HG02571 (cell line): ENCODE measurements at regions not wholly inside any gene's neighbourhood (a gene's known extent, or its start where the extent isn't known, plus 50 kb on each side); places are given as distances from the start of the nearest gene placed in this dataset.

ENCODE experiments used
- ATAC-seq: cut with Tn5 transposase; IDR thresholded peaks from one replicate; pipeline ENCODE4 v1.9.1; 2021; ENCODE audit warnings: mild to moderate bottlenecking, moderate library complexity; ENCODE audit not compliant: unreplicated experiment

DNA sequence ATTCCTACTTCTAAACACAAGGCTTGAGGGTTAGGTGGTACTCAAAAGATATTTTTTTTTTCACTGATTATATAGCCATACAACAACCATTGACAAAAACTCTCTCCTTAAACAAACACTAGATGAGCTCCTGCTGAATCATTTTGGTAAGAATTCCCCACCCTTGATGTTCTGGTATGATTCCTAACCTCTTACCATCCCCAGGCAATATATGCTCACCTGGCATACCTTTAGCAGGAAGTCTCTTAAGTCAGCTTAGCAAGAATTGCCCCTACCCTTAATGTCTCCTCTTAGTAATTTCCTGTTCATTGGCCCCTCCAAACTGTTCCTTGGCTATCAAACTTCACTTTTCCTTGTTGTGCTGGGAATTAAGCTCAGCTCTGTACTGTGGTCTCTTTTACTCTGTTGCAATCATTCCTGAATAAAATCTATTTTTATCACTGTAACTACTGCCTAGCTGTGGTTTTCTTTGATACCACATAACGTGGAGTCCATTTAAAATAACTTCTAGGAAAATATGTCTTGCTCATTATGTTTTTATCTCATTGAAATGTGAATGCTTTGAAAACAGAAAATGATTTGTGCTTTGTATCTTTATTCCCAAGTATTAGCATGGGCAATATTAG is 712.6 kb downstream of the SLC16A7 start:
- ATAC-seq, result no peak

DNA sequence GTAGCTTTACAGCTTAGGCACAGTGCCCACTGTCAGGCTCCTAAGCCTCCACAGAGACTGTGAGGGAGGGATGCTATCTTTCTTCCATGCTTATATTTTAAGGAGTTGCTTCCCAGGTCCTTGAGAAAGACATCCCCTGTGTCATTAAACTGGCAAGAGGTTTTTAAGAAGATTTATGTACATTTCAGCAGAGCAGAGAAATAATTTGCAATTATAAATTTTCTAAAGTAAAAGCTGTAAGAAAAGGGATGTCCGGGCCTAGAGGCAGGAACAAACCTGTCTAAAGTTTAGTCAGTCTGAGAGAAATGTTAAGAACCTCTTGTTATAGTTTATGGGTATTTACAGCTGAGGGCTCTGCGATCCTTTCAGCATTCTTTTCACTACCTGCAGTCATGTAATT is 716.1 kb downstream of the SLC16A7 start:
- no peak for ATAC-seq

DNA sequence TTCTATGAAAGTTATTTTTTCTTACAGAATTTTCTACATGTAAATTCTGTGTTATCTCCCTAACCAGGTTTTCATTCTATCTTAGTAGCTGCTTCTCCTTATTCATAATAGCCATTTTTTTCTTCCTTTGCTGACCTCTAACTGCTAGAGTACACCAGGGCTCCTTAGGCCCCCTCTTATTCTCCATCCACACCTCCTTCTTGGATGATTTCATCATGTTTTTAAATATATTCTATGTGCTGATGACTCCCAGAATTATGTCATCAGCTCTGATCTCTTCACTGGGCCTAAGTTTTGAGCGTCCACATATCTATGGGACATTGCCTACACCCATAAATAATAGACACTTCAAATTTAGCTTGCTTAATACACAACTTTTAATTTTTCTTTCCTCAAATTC is 721.5 kb downstream of the SLC16A7 start:
- ATAC-seq, result no peak

DNA sequence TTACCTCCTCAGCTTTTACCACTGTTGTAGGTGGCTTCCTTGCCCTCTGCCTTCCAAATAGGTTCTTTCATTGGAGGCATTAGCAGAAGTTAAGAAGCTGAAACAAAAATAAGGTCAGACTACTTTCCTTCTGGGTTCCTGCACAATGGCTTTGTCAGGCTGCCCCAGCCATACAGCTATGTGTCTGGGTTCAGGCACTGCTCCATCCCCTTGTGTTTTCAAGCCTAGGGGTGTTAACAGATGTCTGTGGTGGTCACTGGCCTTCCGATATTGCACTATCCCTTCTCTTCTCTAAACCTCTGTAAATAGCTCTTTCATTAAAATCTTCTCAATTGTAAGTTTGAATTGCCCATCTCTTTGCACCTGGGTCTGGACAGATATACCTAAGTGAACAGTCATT is 728.9 kb downstream of the SLC16A7 start:
- no peak for ATAC-seq

DNA sequence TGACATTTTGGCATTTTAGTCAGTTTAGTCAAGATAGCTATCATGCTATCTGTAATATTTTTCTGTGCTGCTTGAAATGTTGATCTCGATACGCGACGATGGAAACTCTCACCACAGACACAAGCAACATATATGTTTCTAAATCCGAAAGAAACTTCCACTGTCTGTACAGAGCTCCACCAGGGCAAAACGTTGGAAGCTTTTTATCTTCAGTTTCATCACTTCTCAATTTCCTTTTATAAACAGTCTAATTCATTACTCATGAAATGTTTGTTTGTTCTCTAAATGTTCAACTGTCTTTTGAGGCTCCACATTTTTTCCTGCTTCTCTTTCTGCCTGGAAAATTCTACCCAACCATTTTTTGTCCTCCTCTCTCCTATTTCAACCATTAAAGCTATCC is 737.6 kb downstream of the SLC16A7 start:
- no peak for ATAC-seq

DNA sequence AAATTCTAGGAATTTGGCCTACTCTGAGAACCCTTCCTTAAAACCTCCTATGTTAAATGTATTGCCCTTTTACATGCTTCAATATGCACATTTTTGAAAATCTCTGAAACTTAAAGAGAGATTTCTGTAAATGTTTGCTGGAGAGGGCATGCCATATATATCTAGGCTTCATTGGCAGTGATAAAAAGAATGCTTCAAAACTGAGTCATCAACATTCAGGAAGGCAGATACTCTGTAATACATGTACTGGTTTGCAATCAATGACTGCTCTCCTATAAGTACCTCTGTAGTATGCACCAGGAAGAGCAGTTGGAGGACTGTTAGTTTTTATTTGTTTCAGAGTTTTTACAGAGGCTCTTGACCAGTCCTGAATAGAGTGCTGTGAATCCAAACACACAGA is 739.9 kb downstream of the SLC16A7 start:
- no peak for ATAC-seq

DNA sequence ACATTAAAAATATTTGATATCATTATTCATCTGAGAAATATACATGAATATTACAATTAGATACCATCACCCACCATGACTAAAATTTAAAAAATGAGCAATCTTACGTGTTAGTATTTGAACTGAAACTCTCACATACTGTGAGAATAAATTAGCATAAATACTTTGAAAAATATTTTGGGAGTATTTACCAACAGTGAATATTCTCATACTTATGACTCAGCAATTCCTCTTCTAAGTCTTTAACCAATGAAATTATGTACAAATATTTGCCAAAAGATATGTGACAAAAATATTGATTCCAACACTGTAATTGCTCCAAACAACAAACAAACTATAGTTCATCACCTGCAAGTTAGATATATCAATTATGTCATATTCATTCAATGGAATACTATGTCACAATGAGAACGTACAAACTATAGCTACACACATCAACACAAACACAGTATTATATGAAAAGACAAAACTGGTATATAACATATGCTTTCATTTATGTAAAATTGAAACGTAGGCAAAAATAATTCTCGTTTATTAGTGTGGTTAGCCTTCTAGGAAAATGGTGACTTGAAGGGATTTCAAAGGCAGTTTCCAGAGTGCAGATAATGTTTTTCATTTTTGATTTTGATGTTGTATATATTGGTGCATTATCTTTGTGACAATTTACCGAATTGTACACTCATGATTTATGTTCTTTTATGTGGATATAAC is 742.2 kb downstream of the SLC16A7 start:
- ATAC-seq, result no peak

DNA sequence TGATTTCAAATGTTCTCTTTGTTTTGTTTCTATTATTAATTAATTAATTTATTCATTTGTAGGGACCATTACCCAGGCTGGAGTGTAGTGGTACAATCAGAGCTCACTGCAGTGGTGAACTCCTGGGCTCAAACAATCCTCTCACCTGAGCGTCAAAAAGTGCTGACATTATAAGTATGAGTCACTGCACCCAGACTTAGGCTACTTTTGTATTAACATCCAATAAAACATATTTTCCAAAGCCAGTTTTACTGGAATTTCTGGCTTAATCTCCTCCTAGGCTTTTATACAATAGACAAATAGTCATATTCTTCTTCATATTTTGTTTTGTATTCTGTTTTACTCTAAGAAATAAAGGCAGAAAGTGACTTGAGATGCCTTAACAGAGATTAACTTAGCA is 749.6 kb downstream of the SLC16A7 start:
- no peak for ATAC-seq

DNA sequence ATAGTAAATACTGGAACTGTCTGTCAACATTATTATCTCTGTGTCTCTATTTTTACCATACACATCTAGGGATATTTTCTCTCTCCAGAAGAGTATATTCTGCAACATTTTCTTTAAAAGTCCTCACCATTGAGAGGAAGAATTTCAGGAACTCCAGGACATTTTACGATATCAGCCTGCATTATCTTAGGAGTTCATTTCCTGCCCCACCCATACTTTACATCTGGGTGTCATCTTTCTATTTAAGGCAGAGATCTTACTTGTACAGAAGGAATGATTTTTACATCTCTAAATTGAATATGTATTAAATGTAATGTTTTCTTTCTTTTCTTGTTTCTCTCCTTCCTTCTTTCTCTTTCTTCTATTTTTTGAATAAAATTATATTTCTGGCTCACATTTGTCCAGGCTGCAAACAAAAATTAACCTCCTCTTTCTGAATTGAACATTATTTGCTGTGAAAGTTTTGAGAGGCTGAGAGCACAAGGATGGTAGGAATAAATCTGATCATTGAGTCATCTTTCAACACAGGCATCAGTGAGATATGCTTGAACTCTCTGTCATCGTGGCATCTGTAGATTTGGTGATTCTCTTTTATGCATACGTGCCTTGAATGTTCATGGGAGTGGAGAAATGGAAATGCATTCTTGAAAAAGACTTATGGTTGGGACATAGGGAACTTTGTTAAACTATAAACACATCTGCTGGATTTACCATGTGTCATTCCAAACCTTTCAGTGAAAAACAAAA is 753.6 kb downstream of the SLC16A7 start:
- no peak for ATAC-seq

DNA sequence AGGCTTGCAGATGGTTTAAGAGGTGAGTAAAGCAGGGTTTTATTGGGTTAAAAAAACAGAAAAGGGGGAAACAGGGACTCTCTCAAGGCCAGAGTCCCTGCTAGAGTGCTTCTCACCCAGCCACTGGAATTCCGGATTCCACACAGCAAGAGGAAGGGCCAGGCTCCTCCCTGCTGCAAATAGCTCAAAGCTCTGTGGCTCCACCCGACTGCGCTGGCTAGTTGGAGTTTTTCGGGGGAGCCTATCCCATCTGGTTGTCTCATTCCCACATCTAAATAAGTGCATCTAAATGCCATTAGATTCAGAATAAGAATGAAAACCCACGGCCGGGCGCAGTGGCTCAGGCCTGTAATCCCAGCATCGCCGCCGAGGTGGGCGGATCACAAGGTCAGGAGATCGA is 791.5 kb downstream of the SLC16A7 start:
- no peak for ATAC-seq

DNA sequence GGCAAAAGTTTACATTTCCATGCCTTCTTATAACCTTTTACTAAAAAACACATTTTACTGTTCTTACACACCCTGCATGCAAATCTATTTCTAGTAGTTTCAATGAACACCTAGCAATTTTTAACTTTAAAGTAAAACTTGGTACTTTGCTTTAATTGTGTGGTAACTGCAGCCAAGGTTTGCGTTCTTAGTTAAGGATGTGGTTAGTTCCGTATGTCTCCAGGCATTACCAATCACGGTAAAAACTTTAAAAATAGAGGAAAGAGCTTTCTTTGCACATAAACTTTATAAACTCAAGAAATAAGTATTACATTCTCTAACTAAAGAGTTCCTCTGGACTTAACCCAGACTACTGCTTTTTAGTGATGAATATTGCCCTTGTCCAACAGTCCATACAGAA is 795.2 kb downstream of the SLC16A7 start:
- no peak for ATAC-seq

DNA sequence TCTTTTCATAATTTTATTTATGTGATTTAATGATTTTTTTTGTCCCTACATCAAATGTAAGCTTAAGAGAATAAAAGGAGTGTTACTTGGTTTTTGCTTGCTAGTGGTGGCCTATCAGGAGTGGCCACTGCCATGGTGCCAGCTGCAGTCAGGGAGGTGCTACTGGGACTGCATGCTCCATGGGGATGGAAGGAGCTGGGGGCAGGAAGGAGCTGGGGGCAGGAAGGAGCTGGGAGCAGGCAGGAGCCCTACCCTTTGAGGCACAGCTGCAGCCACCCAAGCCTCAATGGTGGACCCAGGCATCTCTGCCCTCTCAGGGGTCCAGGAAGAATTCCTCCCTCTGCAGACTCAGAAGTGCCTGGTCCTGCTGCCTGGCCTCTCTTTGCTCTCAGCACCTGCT is 796.0 kb downstream of the SLC16A7 start:
- no peak for ATAC-seq

DNA sequence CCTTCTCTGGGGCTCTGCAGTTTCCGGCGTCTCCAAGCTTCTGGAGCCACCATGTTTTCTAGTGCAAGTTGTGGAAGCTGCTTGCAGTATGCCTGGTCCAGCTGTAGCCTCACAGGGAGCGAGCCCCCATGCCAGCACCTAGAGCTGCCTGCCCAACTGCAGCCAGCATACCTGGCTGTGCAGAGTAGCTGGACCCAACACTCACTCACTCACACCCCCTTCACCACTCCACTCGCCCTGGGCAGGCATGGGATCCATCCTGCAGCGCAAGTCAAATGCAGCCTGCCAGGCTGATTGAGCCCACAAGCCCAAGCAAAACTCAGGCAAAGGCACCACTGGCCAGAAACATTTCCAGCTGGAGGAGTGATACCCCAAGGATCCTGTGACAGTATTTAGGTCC is 797.3 kb downstream of the SLC16A7 start:
- ATAC-seq, result no peak

DNA sequence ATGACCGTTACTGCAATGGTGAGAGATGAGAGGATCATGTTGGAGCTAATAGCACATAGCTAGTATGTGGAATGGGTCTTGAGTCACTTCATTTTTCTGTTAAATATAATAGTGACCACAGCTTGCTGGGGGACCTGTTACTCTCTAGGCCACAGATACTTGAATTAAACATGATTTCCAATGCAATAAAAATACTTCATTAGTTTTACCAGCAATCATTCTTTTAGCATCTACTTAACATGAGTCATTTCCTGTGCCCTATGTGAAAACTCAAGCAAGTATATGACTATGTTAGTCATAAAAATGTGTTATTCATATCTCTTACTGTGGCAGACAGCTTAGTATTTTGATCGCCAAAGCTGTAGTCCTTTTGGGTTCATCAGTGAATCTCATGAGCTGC is 798.8 kb downstream of the SLC16A7 start:
- ATAC-seq, result no peak

DNA sequence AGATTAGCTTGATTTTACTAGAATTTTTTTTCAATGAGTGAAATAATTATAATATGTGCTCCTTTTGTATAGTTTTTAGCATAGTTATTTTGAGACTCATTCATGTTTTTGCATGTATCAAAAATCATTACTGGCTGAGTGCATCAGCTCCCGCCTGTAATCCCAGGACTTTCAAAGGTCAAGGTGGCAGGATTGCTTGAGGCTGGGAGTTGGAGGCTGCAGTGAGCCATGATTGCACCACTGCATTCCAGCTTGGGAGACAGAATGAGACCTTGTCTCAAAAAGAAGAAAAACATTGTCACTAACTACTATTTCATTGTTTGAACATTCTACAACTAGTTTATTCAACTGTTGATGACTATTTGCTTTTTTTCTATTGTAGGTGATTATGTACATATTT is 802.7 kb downstream of the SLC16A7 start:
- ATAC-seq, result no peak

DNA sequence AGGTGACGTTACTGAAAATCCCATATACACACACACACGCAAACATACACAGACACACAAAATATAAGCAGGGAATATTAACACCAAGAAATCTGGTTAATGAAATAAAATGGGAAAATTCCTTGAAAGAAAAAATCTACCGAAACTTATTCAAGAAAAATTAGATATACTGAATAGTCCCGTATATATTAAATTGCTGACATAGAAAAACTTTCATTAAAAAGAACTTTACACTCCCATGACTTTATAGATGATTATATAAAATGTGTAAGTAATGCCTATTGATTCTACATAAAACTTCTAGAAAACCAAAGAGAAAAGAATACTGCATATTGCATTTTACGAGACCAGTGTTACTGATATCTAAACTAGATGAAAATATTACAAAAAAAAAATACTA is 803.2 kb downstream of the SLC16A7 start:
- ATAC-seq, result no peak

DNA sequence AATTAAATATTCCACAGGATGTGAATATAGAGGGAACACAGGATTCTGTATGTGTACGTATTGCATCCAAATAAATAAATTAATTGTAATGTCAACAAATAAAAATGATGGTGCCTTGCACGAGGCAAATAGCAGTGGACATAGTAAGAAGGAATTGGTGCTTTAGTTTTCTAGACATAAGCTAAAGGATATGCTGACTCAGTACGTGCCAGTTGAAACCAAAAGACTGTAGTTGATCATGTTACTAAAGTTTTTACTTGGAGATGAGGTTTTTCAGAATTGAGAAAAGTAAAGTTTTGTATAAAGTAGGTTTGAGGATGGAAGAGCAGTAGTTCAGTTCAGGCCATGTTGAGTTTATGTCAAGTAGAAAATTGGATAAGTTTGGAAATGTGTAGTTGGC is 807.2 kb downstream of the SLC16A7 start:
- no peak for ATAC-seq

DNA sequence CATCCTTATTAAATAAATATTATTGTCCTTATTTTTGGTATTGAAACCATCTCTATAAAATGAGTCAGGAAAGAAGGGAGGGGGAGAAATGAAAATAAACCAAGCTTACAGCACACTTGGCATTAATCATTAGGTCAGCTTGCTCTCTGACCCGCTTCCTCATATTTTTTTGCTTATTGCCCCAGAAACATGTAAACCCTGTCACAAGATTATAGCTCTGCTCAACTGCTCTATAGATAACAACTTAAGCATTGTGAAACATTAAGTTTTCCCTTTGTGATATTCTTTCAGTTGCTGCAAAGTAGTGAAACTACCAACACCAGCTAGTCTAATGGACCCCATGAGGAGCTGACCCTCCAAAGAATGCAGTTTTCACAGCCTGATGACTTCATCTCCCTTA is 819.5 kb downstream of the SLC16A7 start:
- no peak for ATAC-seq

DNA sequence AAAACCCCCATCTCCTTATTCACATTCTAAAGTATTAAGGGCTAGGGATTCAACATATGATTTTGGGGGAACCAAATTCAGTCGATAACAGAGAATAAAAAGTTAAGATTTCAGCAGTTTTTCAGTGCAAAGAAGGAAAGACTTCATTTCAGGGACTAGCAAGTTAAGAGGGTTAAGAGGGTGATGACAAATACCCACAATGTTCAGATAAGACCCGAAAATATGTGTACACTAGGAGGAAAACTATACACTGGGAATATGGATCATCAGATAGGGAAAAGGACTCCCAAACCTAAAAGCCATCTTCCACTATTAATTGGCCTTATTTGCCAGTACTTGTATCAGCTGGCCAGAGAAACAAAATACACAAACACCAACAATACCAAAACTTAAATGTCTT is 824.2 kb downstream of the SLC16A7 start:
- no peak for ATAC-seq

DNA sequence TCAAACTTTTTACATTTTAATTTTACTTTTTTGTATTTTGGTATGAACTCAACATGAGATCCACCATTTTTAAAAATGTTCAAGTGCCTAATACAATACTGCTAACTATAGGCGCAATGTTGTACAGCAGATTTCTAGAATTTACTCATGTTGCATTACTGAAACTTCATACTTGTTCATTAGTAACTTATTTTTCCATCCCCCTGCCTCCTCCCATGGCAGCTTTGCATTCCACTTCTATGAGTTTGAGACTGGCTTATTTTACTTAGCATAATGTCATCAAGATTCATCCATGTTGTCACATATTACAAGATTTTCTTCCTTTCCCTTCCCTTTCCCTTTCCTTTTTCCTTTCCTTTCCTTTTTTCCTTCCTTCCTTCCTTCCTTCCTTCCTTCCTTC is 825.9 kb downstream of the SLC16A7 start:
- ATAC-seq, result no peak

DNA sequence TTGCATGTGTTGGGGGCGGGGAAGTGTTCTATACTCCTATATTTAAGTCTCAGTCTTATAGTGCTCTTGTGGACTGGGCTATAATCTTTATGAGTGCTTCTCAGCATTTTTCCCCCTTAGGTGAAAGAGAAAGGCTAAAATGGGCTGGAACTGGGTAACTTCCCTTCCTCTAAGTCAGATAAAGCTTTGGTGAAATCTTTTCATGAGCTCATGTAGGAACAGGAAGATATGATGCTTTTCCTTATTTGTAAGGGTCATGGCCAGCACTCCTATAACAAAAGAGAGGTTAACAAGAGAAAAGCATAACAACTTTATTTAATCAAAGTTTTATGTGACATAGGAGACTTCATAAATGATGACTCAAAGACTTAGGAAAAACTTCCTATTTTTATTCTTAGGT is 841.5 kb downstream of the SLC16A7 start:
- no peak for ATAC-seq

DNA sequence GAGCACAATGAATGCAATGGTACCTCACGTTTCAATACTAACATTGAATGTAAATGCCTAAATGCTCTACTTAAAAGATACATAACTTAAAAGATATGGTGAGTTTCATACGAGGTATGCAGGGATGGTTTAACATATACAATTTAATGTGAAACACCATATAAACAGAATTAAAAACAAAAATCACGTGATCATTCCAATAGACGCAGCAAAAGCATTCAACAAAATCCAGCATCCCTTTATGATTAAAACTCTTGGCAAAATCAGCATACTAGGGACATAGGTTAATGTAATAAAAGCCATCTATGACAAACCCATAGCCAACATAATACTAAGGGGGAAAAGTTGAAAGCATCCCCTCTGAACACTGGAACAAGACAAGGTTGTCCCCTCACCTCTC is 845.7 kb downstream of the SLC16A7 start:
- no peak for ATAC-seq
